Naive B cell (primary cell): ENCODE measurements at regions not wholly inside any gene's neighbourhood (a gene's known extent, or its start where the extent isn't known, plus 50 kb on each side); places are given as distances from the start of the nearest gene placed in this dataset.
"Not testable (repeated sequence)": the region's sequence is repeated elsewhere in the genome, so short reads cannot be mapped to it uniquely, and the experiment has no call there.

Experiments used
- ATAC-seq, 2 donors: fragments of 150-1000 bp; cut with Tn5 transposase; 2 replicates each; pipeline ENCODE4 v1.10.0; 2021; ENCODE audit warnings: low read depth in 2 of 2, mild to moderate bottlenecking in 2 of 2, moderate library complexity in 2 of 2
- DNase-seq: peaks from one replicate; pipeline ENCODE4 v3.0.0; 2022
- H3K27ac Mint-ChIP-seq, 6 donors: one replicate each; pipeline ENCODE4 v1.8.0; 2020 to 2022; ENCODE audit warnings: mild to moderate bottlenecking in 6 of 6, mixed read lengths in 6 of 6, moderate library complexity in 5 of 6, inconsistent platforms in 2 of 6
- H3K27me3 Mint-ChIP-seq, 3 donors: one replicate each; pipeline ENCODE4 v1.8.0; 2021 to 2022; ENCODE audit warnings: mixed read lengths in 3 of 3, mild to moderate bottlenecking in 1 of 3
- H3K36me3 Mint-ChIP-seq, 2 donors: one replicate each; pipeline ENCODE4 v1.8.0; 2020 to 2022; ENCODE audit warnings: mixed read lengths in 2 of 2, inconsistent platforms in 1 of 2, mild to moderate bottlenecking in 1 of 2
- H3K4me1 Mint-ChIP-seq, 3 donors: one replicate each; pipeline ENCODE4 v1.8.0; 2020 to 2022; ENCODE audit warnings: mixed read lengths in 3 of 3, inconsistent platforms in 1 of 3, mild to moderate bottlenecking in 1 of 3, moderate library complexity in 1 of 3
- H3K4me3 Mint-ChIP-seq, 8 donors: one replicate each; pipeline ENCODE4 v1.8.0; 2020 to 2022; ENCODE audit warnings: mild to moderate bottlenecking in 8 of 8, mixed read lengths in 8 of 8, moderate library complexity in 8 of 8, inconsistent platforms in 2 of 8
- H3K9me3 Mint-ChIP-seq, 7 donors: one replicate each; pipeline ENCODE4 v1.8.0; 2020 to 2022; ENCODE audit warnings: mixed read lengths in 7 of 7, mild to moderate bottlenecking in 5 of 7, inconsistent platforms in 2 of 7, moderate library complexity in 1 of 7

DNA sequence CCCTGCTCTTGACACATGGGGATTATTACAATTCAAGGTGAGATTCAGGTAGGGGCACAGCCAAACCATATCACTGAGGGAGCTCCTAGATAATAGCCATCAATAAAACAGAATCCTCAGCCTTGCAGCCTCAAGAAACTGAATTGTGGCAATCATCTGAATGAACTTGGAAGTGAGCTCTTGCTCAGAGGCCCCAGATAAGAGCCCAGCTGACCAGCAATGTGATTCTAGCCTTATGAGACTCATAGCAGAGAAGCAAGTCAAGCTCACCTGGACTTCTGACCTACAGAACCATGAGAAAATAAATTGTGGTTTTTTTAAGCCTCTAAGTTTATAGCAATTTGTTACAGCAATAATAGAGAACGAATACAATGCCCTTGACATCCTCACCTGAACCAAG, 302.5 kb downstream of the LTN1 start:
- no peak for ATAC-seq
- DNase-seq = no peak
- no peaks in the 10 kb centered on the region for H3K27me3 Mint-ChIP-seq
- H3K9me3 Mint-ChIP-seq = peaks cover 0 to 2% (median 0%) of the 10 kb centered on the region in 7 donors
- H3K36me3 Mint-ChIP-seq = peaks cover 0 to 2% of the 10 kb centered on the region in 2 donors
- no peak overlapping the region for H3K4me3 Mint-ChIP-seq
- no peak overlapping the region for H3K27ac Mint-ChIP-seq
- H3K4me1 Mint-ChIP-seq = no peaks in the 10 kb centered on the region

DNA sequence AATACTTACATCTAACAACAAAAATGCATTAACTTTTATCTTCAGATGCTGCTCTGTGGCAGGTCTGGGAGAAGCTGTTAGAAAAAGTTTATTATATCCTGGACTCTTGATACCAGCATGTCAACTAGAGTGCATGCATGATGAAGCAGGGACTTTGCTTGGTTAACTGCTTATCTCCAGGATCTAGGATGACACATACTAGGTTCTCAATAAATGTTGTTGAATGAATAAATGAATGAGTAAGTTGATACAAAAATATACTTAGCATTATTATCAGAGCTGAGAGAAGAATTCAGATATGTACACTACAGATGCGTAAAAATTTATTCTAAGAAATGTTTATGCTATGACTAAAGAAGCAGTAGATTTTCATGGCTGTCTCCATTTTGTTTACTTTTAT, 304.3 kb downstream of the LTN1 start:
- Mint-ChIP-seq H3K27me3 (no peaks in the 10 kb centered on the region), H3K36me3 (no peaks in the 10 kb centered on the region), H3K9me3 (no peaks in the 10 kb centered on the region)

GRCh38 chr21:28687586-28687985, 305.1 kb downstream of the LTN1 start:
- H3K4me1 Mint-ChIP-seq = no peaks in the 10 kb centered on the region
- no peak overlapping the region for H3K4me3 Mint-ChIP-seq
- no peaks in the 10 kb centered on the region for H3K9me3 Mint-ChIP-seq
- H3K27ac Mint-ChIP-seq = no peak overlapping the region
- no peak for DNase-seq
- no peak for ATAC-seq
- H3K36me3 Mint-ChIP-seq = no peaks in the 10 kb centered on the region
- H3K27me3 Mint-ChIP-seq = no peaks in the 10 kb centered on the region

More for the DNA sequence above, 304.3 kb downstream of the LTN1 start:
- ATAC-seq (no peak), DNase-seq (no peak)
- Mint-ChIP-seq H3K27ac (no peak overlapping the region), H3K4me3 (no peak overlapping the region), H3K4me1 (no peaks in the 10 kb centered on the region)

GRCh38 chr21:28683982-28684752, 308.5 kb downstream of the LTN1 start:
- H3K4me1 Mint-ChIP-seq = no peaks in the 10 kb centered on the region
- H3K27ac Mint-ChIP-seq = peak overlapping the region in 1 of 6 donors; percentile 13
- H3K4me3 Mint-ChIP-seq = no peak overlapping the region
- peaks cover 0 to 4% (median 0%) of the 10 kb centered on the region in 7 donors for H3K9me3 Mint-ChIP-seq
- no peak for ATAC-seq
- DNase-seq = no peak
- no peaks in the 10 kb centered on the region for H3K36me3 Mint-ChIP-seq
- H3K27me3 Mint-ChIP-seq = no peaks in the 10 kb centered on the region

DNA sequence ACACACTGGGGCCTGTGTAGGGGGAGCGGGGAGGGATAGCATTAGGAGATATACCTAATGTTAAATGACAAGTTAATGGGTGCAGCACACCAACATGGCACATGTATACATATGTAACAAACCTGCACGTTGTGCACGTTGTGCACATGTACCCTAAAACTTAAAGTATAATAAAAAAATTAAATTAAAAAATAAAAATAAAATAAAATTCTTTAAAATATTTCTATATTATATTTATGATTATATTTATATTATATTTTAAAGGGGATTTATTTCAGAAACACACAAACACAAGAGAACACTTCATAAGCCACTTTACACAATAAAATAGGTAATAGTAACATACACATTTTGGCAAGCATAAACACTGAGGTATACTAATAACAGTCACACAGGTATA, 309.8 kb downstream of the LTN1 start:
- H3K27me3 Mint-ChIP-seq, ATAC-seq, H3K36me3 Mint-ChIP-seq, DNase-seq, H3K27ac Mint-ChIP-seq, H3K4me1 Mint-ChIP-seq, H3K4me3 Mint-ChIP-seq: not testable (repeated sequence)
- H3K9me3 Mint-ChIP-seq = peaks cover 0 to 13% (median 5%) of the 10 kb centered on the region in 7 donors

- not testable (repeated sequence) for H3K27ac Mint-ChIP-seq, H3K4me1 Mint-ChIP-seq
These were observed 315.6 kb downstream of the LTN1 start for GRCh38 chr21:28677096-28677495.

GRCh38 chr21:28675331-28676041, 317.2 kb downstream of the LTN1 start:
- H3K4me1 Mint-ChIP-seq = peaks cover 0 to 4% (median 0%) of the 10 kb centered on the region in 3 donors
- no peak overlapping the region for H3K27ac Mint-ChIP-seq
- H3K9me3 Mint-ChIP-seq = peaks cover 7 to 24% (median 12%) of the 10 kb centered on the region in 7 donors
- ATAC-seq (no peak), DNase-seq (no peak)
- H3K27me3 Mint-ChIP-seq = peaks cover 0 to 4% (median 0%) of the 10 kb centered on the region in 3 donors
- H3K4me3 Mint-ChIP-seq = no peak overlapping the region
- H3K36me3 Mint-ChIP-seq = peaks cover 8 to 16% of the 10 kb centered on the region in 2 donors

More at GRCh38 chr21:28677096-28677495, 315.6 kb downstream of the LTN1 start:
- Mint-ChIP-seq H3K36me3 (peaks cover 8 to 10% of the 10 kb centered on the region in 2 donors), H3K9me3 (peaks cover 3 to 18% (median 12%) of the 10 kb centered on the region in 7 donors)
- not testable (repeated sequence) for DNase-seq, H3K27me3 Mint-ChIP-seq, ATAC-seq, H3K4me3 Mint-ChIP-seq

- no peak for ATAC-seq
- H3K9me3 Mint-ChIP-seq = peaks cover 7 to 24% (median 12%) of the 10 kb centered on the region in 7 donors
These were observed 317.9 kb downstream of the LTN1 start for GRCh38 chr21:28674763-28675162.

GRCh38 chr21:28671549-28672195, 321.0 kb downstream of the LTN1 start:
- ATAC-seq (no peak), DNase-seq (no peak)
- H3K36me3 Mint-ChIP-seq = peaks cover 12 to 17% of the 10 kb centered on the region in 2 donors
- H3K27me3 Mint-ChIP-seq = peaks cover 0 to 4% (median 4%) of the 10 kb centered on the region in 3 donors
- no peak overlapping the region for H3K27ac Mint-ChIP-seq
- H3K4me3 Mint-ChIP-seq = no peak overlapping the region
- H3K4me1 Mint-ChIP-seq = peaks cover 0 to 4% (median 0%) of the 10 kb centered on the region in 3 donors
- H3K9me3 Mint-ChIP-seq = peaks cover 5 to 17% (median 8%) of the 10 kb centered on the region in 7 donors

More at GRCh38 chr21:28674763-28675162, 317.9 kb downstream of the LTN1 start:
- Mint-ChIP-seq H3K27me3 (peaks cover 0 to 4% (median 0%) of the 10 kb centered on the region in 3 donors), H3K4me3 (no peak overlapping the region), H3K4me1 (peaks cover 0 to 4% (median 0%) of the 10 kb centered on the region in 3 donors), H3K27ac (no peak overlapping the region), H3K36me3 (peaks cover 8 to 17% of the 10 kb centered on the region in 2 donors)
- DNase-seq = no peak

GRCh38 chr21:28669971-28670653, 322.6 kb downstream of the LTN1 start:
- H3K27ac Mint-ChIP-seq = no peak overlapping the region
- peaks cover 0 to 4% (median 0%) of the 10 kb centered on the region in 3 donors for H3K4me1 Mint-ChIP-seq
- H3K4me3 Mint-ChIP-seq = no peak overlapping the region

DNA sequence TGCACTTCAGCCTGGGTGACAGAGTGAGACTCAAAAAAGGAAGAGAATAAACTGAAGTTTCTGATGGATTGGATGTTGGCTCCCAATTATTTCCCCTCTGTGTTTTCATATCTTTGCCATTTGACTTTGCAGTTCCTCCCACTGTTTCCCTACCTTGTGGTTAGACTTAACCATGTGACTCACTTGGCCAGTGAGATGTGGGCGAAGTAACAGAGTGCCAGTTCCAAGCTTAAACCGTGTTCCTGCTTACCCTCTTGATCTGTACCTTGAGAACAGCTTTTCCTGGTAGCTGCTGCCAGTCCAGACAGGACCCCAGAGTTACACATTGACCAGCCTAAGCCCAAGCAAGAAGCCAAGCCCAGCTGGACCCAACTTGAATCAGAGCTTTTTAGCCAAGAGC, 323.4 kb downstream of the LTN1 start:
- DNase-seq = no peak
- no peak overlapping the region for H3K4me3 Mint-ChIP-seq

More at GRCh38 chr21:28669971-28670653, 322.6 kb downstream of the LTN1 start:
- ATAC-seq (no peak), DNase-seq (no peak)
- peaks cover 12% of the 10 kb centered on the region in 2 donors for H3K36me3 Mint-ChIP-seq
- peaks cover 0 to 4% (median 4%) of the 10 kb centered on the region in 3 donors for H3K27me3 Mint-ChIP-seq
- peaks cover 4 to 17% (median 8%) of the 10 kb centered on the region in 7 donors for H3K9me3 Mint-ChIP-seq

GRCh38 chr21:28663754-28664153, 328.9 kb downstream of the LTN1 start:
- peaks cover 3 to 11% of the 10 kb centered on the region in 2 donors for H3K36me3 Mint-ChIP-seq
- no peak overlapping the region for H3K4me3 Mint-ChIP-seq
- DNase-seq = no peak
- H3K4me1 Mint-ChIP-seq = no peaks in the 10 kb centered on the region
- ATAC-seq = no peak
- H3K27me3 Mint-ChIP-seq = peaks cover 0 to 3% (median 1%) of the 10 kb centered on the region in 3 donors
- H3K27ac Mint-ChIP-seq = no peak overlapping the region
- H3K9me3 Mint-ChIP-seq = peaks cover 0 to 2% (median 0%) of the 10 kb centered on the region in 7 donors

More for the DNA sequence above, 323.4 kb downstream of the LTN1 start:
- H3K4me1 Mint-ChIP-seq = peaks cover 0 to 4% (median 0%) of the 10 kb centered on the region in 3 donors
- peaks cover 4 to 17% (median 8%) of the 10 kb centered on the region in 7 donors for H3K9me3 Mint-ChIP-seq
- H3K27ac Mint-ChIP-seq = no peak overlapping the region
- ATAC-seq = no peak
- H3K27me3 Mint-ChIP-seq = peaks cover 0 to 4% (median 4%) of the 10 kb centered on the region in 3 donors
- H3K36me3 Mint-ChIP-seq = peaks cover 12% of the 10 kb centered on the region in 2 donors
